H9 (cell line): ENCODE measurements at regions not wholly inside any gene's neighbourhood (a gene's known extent, or its start where the extent isn't known, plus 50 kb on each side); places are given as distances from the start of the nearest gene placed in this dataset.

Source experiments
- DNase-seq: peaks from one replicate; pipeline ENCODE4 v3.0.0-alpha.2; 2017
- H2AFZ ChIP-seq: one replicate; pipeline ENCODE4 v1.6.1; 2013; ENCODE audit warnings: mild to moderate bottlenecking, low read length, control low read depth, moderate library complexity
- H2AK5ac ChIP-seq: 2 replicates; pipeline ENCODE4 v1.6.1; 2013; ENCODE audit warnings: low read length, control low read depth, mixed read lengths; ENCODE audit not compliant: insufficient read length
- H2BK120ac ChIP-seq: one replicate; pipeline ENCODE4 v1.6.1; 2013; ENCODE audit warnings: low read depth, mild to moderate bottlenecking, low read length, control low read depth, inconsistent platforms; ENCODE audit not compliant: poor library complexity, severe bottlenecking
- H2BK12ac ChIP-seq: 2 replicates; pipeline ENCODE4 v1.6.1; 2013; ENCODE audit warnings: low read length, control low read depth, mixed read lengths, low read depth; ENCODE audit not compliant: insufficient read length
- H2BK15ac ChIP-seq: 2 replicates; pipeline ENCODE4 v1.6.1; 2013; ENCODE audit warnings: low read depth, low read length, control low read depth
- H2BK20ac ChIP-seq: one replicate; pipeline ENCODE4 v1.6.1; 2013; ENCODE audit warnings: low read depth, mild to moderate bottlenecking, low read length, control low read depth, inconsistent platforms; ENCODE audit not compliant: poor library complexity, severe bottlenecking
- H2BK5ac ChIP-seq: 2 replicates; pipeline ENCODE4 v1.6.1; 2013; ENCODE audit warnings: low read length, control low read depth, mixed read lengths; ENCODE audit not compliant: insufficient read length
- H3K14ac ChIP-seq: 2 replicates; pipeline ENCODE4 v1.6.1; 2013; ENCODE audit warnings: low read length, control low read depth; ENCODE audit not compliant: insufficient read depth
- H3K18ac ChIP-seq: 2 replicates; pipeline ENCODE4 v1.6.1; 2013; ENCODE audit warnings: low read depth, mild to moderate bottlenecking, mixed read lengths, low read length, control low read depth; ENCODE audit not compliant: insufficient read length
- H3K23ac ChIP-seq: 2 replicates; pipeline ENCODE4 v1.6.1; 2013; ENCODE audit warnings: low read length, control low read depth, mixed read lengths, low read depth; ENCODE audit not compliant: insufficient read length
- H3K23me2 ChIP-seq: 2 replicates; pipeline ENCODE4 v1.6.1; 2013; ENCODE audit warnings: low read depth, mild to moderate bottlenecking, mixed read lengths, low read length, control low read depth; ENCODE audit not compliant: insufficient read length, poor library complexity, severe bottlenecking
- H3K27ac ChIP-seq: 2 replicates; pipeline ENCODE4 v1.5.1; 2013; ENCODE audit warnings: low read length, control low read depth, mixed read lengths, low read depth; ENCODE audit not compliant: insufficient read length
- H3K27me3 ChIP-seq: 2 replicates; pipeline ENCODE4 v1.6.1; 2013; ENCODE audit warnings: low read length, control low read depth, inconsistent platforms; ENCODE audit not compliant: insufficient read depth
- H3K4ac ChIP-seq: 2 replicates; pipeline ENCODE4 v1.6.1; 2013; ENCODE audit warnings: low read depth, mild to moderate bottlenecking, control low read depth, inconsistent platforms, low read length, moderate library complexity
- H3K4me1 ChIP-seq: 2 replicates; pipeline ENCODE4 v1.6.1; 2013; ENCODE audit warnings: low read length, control low read depth, inconsistent platforms; ENCODE audit not compliant: insufficient read depth
- H3K4me2 ChIP-seq: 2 replicates; pipeline ENCODE4 v1.6.1; 2013; ENCODE audit warnings: low read length, control low read depth, mixed read lengths; ENCODE audit not compliant: insufficient read length, insufficient read depth
- H3K56ac ChIP-seq: 2 replicates; pipeline ENCODE4 v1.6.1; 2013; ENCODE audit warnings: low read depth, mild to moderate bottlenecking, mixed read lengths, low read length, control low read depth; ENCODE audit not compliant: insufficient read length
- H3K79me1 ChIP-seq: 2 replicates; pipeline ENCODE4 v1.6.1; 2013; ENCODE audit warnings: low read depth, mild to moderate bottlenecking, moderate library complexity, low read length, control low read depth, inconsistent platforms; ENCODE audit not compliant: insufficient read depth, poor library complexity, severe bottlenecking
- H3K79me2 ChIP-seq: 2 replicates; pipeline ENCODE4 v1.6.1; 2013; ENCODE audit warnings: low read length, control low read depth, inconsistent platforms; ENCODE audit not compliant: insufficient read depth
- H3K9ac ChIP-seq: 2 replicates; pipeline ENCODE4 v1.6.1; 2013; ENCODE audit warnings: low read length, control low read depth, mixed read lengths; ENCODE audit not compliant: insufficient read length; ENCODE audit errors: extremely low read depth
- H3K9me3 ChIP-seq: one replicate; pipeline ENCODE4 v1.6.1; 2013; ENCODE audit warnings: low read depth, low read length, inconsistent platforms; ENCODE audit not compliant: control insufficient read depth
- H3T11ph ChIP-seq: one replicate; pipeline ENCODE4 v1.6.1; 2013; ENCODE audit warnings: mild to moderate bottlenecking, low read length, control low read depth, inconsistent platforms
- H4K20me1 ChIP-seq: one replicate; pipeline ENCODE4 v1.6.1; 2013; ENCODE audit not compliant: control insufficient read depth, insufficient read length, insufficient read depth
- H4K5ac ChIP-seq: 2 replicates; pipeline ENCODE4 v1.6.1; 2013; ENCODE audit warnings: low read depth, mild to moderate bottlenecking, mixed read lengths, low read length, control low read depth; ENCODE audit not compliant: insufficient read length
- H4K8ac ChIP-seq: replicated peaks from 2 replicates; pipeline ENCODE4 v1.6.1; 2013; ENCODE audit warnings: low read length, control low read depth, mixed read lengths, low read depth; ENCODE audit not compliant: insufficient read length
- H4K91ac ChIP-seq: 2 replicates; pipeline ENCODE4 v1.6.1; 2013; ENCODE audit warnings: low read depth, mild to moderate bottlenecking, moderate library complexity, mixed read lengths, low read length, control low read depth; ENCODE audit not compliant: insufficient read length
- H3K27ac Mint-ChIP-seq, 3 experiments: 2 replicates in 2 of 3; 3 replicates in 1 of 3; pipeline ENCODE4 v1.8.0; 2020 to 2021; ENCODE audit warnings: mixed read lengths in 3 of 3, mild to moderate bottlenecking in 1 of 3, moderate library complexity in 1 of 3
- H3K27me3 Mint-ChIP-seq: 2 replicates; pipeline ENCODE4 v1.8.0; 2021; ENCODE audit warnings: low read depth, mild to moderate bottlenecking, moderate library complexity, mixed read lengths
- H3K36me3 Mint-ChIP-seq, 3 experiments: 2 replicates in 2 of 3; 3 replicates in 1 of 3; pipeline ENCODE4 v1.8.0; 2020 to 2021; ENCODE audit warnings: low read depth in 3 of 3, mixed read lengths in 3 of 3; ENCODE audit not compliant: insufficient read depth in 1 of 3
- H3K4me1 Mint-ChIP-seq, 2 experiments: 2 replicates each; pipeline ENCODE4 v1.8.0; 2020; ENCODE audit warnings: mixed read lengths in 2 of 2
- H3K4me3 Mint-ChIP-seq, 2 experiments: 2 replicates in 1 of 2; 3 replicates in 1 of 2; pipeline ENCODE4 v1.8.0; 2020 to 2021; ENCODE audit warnings: mild to moderate bottlenecking in 2 of 2, mixed read lengths in 2 of 2, moderate library complexity in 1 of 2
- H3K9me3 Mint-ChIP-seq, 2 experiments: 2 replicates in 1 of 2; 3 replicates in 1 of 2; pipeline ENCODE4 v1.8.0; 2020; ENCODE audit warnings: mild to moderate bottlenecking in 2 of 2, mixed read lengths in 2 of 2, moderate library complexity in 1 of 2
- WGBS: extraction: QIAGEN DNeasy Blood & Tissue Kit; methylation state at CpG from one replicate; pipeline ENCODE4 v1.1.7; 2013; ENCODE audit warnings: missing lambda C conversion rate, low lambda C conversion rate, mixed read lengths; ENCODE audit not compliant: insufficient read length; ENCODE audit errors: extremely low coverage; 5-methylcytosine and 5-hydroxymethylcytosine counted together
- TF ChIP-seq, protein P1 (sequence below): fragments of 200-600 bp; sonication (generic); conservative IDR thresholded peaks from 3 replicates; pipeline ENCODE4 v1.8.0; 2021; ENCODE audit warnings: antibody characterized with exemption, mild to moderate bottlenecking

DNA sequence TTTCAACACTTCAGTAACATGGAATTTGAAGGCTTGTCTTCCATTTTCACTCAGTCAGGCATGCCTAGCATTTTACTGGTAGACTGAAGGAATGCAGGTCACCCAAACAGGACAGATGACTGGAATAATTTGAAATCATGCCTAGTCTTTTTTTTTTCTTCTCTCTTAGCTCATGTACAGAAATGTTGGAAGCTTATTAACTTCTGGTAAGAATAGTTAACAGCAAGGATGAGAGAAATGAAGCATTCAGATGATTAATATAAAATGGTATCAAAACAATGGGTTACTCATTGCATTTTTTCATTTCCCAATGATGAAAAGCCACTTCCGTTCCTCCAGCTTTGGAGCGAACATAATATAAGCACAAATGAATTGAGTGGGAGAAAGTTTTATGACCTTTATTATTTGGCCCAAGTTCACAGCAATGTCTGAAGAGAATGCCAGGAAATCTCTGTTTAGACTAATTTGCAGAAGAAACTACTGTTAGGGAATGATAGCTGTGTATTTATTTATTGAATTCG, 431.6 kb upstream of the RASGRP1 start:
- H3K23me2 ChIP-seq: no peaks in the 10 kb centered on the region
- no peaks in the 10 kb centered on the region for H3K4me1 Mint-ChIP-seq
- H2BK20ac ChIP-seq: no peak overlapping the region
- H3K27ac Mint-ChIP-seq: no peak overlapping the region
- H3K4me3 Mint-ChIP-seq: no peak overlapping the region
- no CpG with 5 or more reads among the region's 3 CpGs for WGBS
- no peaks in the 10 kb centered on the region for H3K9me3 ChIP-seq
- H3K79me2 ChIP-seq: no peaks in the 10 kb centered on the region
- H2BK15ac ChIP-seq: no peak overlapping the region
- H3K27me3 ChIP-seq: no peaks in the 10 kb centered on the region
- H2BK120ac ChIP-seq: no peak overlapping the region
- no peak overlapping the region for H3K56ac ChIP-seq
- TF ChIP-seq, protein P1, sequence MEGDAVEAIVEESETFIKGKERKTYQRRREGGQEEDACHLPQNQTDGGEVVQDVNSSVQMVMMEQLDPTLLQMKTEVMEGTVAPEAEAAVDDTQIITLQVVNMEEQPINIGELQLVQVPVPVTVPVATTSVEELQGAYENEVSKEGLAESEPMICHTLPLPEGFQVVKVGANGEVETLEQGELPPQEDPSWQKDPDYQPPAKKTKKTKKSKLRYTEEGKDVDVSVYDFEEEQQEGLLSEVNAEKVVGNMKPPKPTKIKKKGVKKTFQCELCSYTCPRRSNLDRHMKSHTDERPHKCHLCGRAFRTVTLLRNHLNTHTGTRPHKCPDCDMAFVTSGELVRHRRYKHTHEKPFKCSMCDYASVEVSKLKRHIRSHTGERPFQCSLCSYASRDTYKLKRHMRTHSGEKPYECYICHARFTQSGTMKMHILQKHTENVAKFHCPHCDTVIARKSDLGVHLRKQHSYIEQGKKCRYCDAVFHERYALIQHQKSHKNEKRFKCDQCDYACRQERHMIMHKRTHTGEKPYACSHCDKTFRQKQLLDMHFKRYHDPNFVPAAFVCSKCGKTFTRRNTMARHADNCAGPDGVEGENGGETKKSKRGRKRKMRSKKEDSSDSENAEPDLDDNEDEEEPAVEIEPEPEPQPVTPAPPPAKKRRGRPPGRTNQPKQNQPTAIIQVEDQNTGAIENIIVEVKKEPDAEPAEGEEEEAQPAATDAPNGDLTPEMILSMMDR: no peak
- H2BK5ac ChIP-seq: no peak overlapping the region
- no peaks in the 10 kb centered on the region; a peak in 2 of 5 replicates for H3K9me3 Mint-ChIP-seq
- no peak overlapping the region for H4K8ac ChIP-seq
- no peak overlapping the region for H3T11ph ChIP-seq
- no peak overlapping the region for H2AFZ ChIP-seq
- no peak overlapping the region for H3K9ac ChIP-seq
- no peak overlapping the region for H4K5ac ChIP-seq
- H2AK5ac ChIP-seq: no peak overlapping the region
- H3K27ac ChIP-seq: no peak overlapping the region
- H3K79me1 ChIP-seq: no peaks in the 10 kb centered on the region
- H4K20me1 ChIP-seq: no peaks in the 10 kb centered on the region
- H3K4me2 ChIP-seq: no peak overlapping the region
- DNase-seq: no peak
- H3K18ac ChIP-seq: no peak overlapping the region
- H3K27me3 Mint-ChIP-seq: no peaks in the 10 kb centered on the region; the same call in 1 of the 2 replicates
- H3K23ac ChIP-seq: no peak overlapping the region
- no peak overlapping the region for H3K14ac ChIP-seq
- no peak overlapping the region for H2BK12ac ChIP-seq
- no peaks in the 10 kb centered on the region; a peak in 1 of 7 replicates for H3K36me3 Mint-ChIP-seq
- no peaks in the 10 kb centered on the region for H3K4me1 ChIP-seq
- H4K91ac ChIP-seq: no peak overlapping the region
- no peak overlapping the region for H3K4ac ChIP-seq
